ENCODE measurements at regions not wholly inside any gene's neighbourhood (a gene's known extent, or its start where the extent isn't known, plus 50 kb on each side); places are given as distances from the start of the nearest gene placed in this dataset.
A peak's percentile ranks its signal among the peaks of the same experiment; 100 is the strongest.

DNA sequence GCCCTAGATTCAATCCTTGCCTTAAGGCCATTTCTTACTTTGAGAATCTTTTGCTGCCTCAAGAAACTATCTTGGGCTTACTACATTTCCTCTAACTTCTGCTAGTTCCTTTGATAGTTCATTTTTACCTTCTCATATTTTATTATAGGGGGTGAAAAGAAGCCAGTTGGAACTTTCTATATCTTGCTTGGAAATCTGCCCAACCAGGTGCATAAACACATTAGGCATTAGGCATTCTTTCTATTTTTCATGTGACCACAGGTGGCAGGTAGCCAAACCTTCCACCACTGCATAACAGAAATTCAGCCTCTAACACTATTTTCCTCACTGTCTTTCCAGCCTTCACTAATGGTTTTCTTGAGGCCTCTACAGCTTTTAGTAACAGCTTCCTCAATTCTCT, 300.0 kb upstream of the SP8 start:
- no peaks in the 10 kb centered on the region for H3K36me3 ChIP-seq
- no peak overlapping the region for H3K27ac ChIP-seq
- no peak overlapping the region for H3K4me3 ChIP-seq
- peak in 1 of 2 donors; percentile 54 for DNase-seq (ENCODE audit: low spot score in 2 of 2)
- no peaks in the 10 kb centered on the region for H3K27me3 ChIP-seq
- intact Hi-C loops (cut with DNase I; ENCODE audit: low total_unique reads): no loop called here
- no peaks in the 10 kb centered on the region for H3K4me1 ChIP-seq
- TF ChIP-seq POLR2A (IDR thresholded peaks at IDR 0.05) (no peak), POLR2AphosphoS5 (IDR thresholded peaks at IDR 0.05) (no peak), CTCF (IDR thresholded peaks at IDR 0.05) (no peak)
- no peaks in the 10 kb centered on the region for H3K9me3 ChIP-seq

- Histone ChIP-seq H3K9me3 (no peaks in the 10 kb centered on the region), H3K36me3 (no peaks in the 10 kb centered on the region), H3K4me1 (no peaks in the 10 kb centered on the region), H3K4me3 (no peak overlapping the region), H3K27me3 (no peaks in the 10 kb centered on the region), H3K27ac (no peak overlapping the region)
- no peak for TF ChIP-seq POLR2AphosphoS5 (IDR thresholded peaks at IDR 0.05)
- TF ChIP-seq CTCF (IDR thresholded peaks at IDR 0.05): no peak
- no peak for TF ChIP-seq POLR2A (IDR thresholded peaks at IDR 0.05)
- DNase-seq (ENCODE audit: low spot score in 2 of 2): no peak
- intact Hi-C loops (cut with DNase I; ENCODE audit: low total_unique reads): no loop called here
Observed at GRCh38 chr7:21089653-21090052, 303.0 kb upstream of the SP8 start.

GRCh38 chr7:21092766-21093702, 306.3 kb upstream of the SP8 start:
- H3K9me3 ChIP-seq: no peaks in the 10 kb centered on the region
- H3K27me3 ChIP-seq: no peaks in the 10 kb centered on the region
- no peaks in the 10 kb centered on the region for H3K4me1 ChIP-seq
- no peaks in the 10 kb centered on the region for H3K36me3 ChIP-seq
- H3K4me3 ChIP-seq: no peak overlapping the region
- intact Hi-C loops (cut with DNase I; ENCODE audit: low total_unique reads): no loop called here
- H3K27ac ChIP-seq: no peak overlapping the region
- no peak for DNase-seq (ENCODE audit: low spot score in 2 of 2)
- TF ChIP-seq POLR2AphosphoS5 (IDR thresholded peaks at IDR 0.05) (no peak), POLR2A (IDR thresholded peaks at IDR 0.05) (no peak), CTCF (IDR thresholded peaks at IDR 0.05) (no peak)

- Histone ChIP-seq H3K4me1 (no peaks in the 10 kb centered on the region), H3K9me3 (no peaks in the 10 kb centered on the region), H3K4me3 (no peak overlapping the region), H3K36me3 (no peaks in the 10 kb centered on the region), H3K27me3 (no peaks in the 10 kb centered on the region), H3K27ac (no peak overlapping the region)
- intact Hi-C loops (cut with DNase I; ENCODE audit: low total_unique reads): no loop called here
- TF ChIP-seq POLR2A (IDR thresholded peaks at IDR 0.05): no peak
- TF ChIP-seq POLR2AphosphoS5 (IDR thresholded peaks at IDR 0.05): no peak
- TF ChIP-seq CTCF (IDR thresholded peaks at IDR 0.05): no peak
- no peak for DNase-seq (ENCODE audit: low spot score in 2 of 2)
Observed at GRCh38 chr7:21094589-21094988, 307.9 kb upstream of the SP8 start.

GRCh38 chr7:21099432-21099831, 312.7 kb upstream of the SP8 start:
- no peak for DNase-seq (ENCODE audit: low spot score in 2 of 2)
- no peak for TF ChIP-seq CTCF (IDR thresholded peaks at IDR 0.05)
- no peak for TF ChIP-seq POLR2A (IDR thresholded peaks at IDR 0.05)
- TF ChIP-seq POLR2AphosphoS5 (IDR thresholded peaks at IDR 0.05): no peak
- no peak overlapping the region for H3K27ac ChIP-seq
- H3K36me3 ChIP-seq: no peaks in the 10 kb centered on the region
- H3K4me3 ChIP-seq: no peak overlapping the region
- no peaks in the 10 kb centered on the region for H3K27me3 ChIP-seq
- no peaks in the 10 kb centered on the region for H3K4me1 ChIP-seq
- intact Hi-C loops (cut with DNase I; ENCODE audit: low total_unique reads): no loop called here
- H3K9me3 ChIP-seq: no peaks in the 10 kb centered on the region
